ENCODE measurements at regions not wholly inside any gene's neighbourhood (a gene's known extent, or its start where the extent isn't known, plus 50 kb on each side); places are given as distances from the start of the nearest gene placed in this dataset.

DNA sequence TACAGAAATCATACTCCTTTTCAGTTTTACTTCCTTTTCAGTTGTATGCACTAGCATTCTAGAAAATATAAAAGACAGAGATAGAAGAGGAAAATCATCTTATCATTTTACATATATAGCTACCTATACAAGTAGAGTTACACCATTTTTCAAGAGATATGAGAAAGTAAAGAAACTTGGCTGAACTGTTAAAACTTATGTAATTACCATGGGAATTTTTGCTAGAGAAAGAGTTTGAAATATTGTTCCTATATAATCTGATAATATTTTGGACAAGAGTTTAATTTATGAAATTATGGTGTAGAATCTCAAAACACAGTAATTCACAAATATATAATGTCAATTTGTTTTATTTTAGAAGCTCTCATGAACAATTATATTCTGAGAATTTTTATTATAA is 180.8 kb downstream of the PLPPR4 start:
- DNase-seq = no peak

DNA sequence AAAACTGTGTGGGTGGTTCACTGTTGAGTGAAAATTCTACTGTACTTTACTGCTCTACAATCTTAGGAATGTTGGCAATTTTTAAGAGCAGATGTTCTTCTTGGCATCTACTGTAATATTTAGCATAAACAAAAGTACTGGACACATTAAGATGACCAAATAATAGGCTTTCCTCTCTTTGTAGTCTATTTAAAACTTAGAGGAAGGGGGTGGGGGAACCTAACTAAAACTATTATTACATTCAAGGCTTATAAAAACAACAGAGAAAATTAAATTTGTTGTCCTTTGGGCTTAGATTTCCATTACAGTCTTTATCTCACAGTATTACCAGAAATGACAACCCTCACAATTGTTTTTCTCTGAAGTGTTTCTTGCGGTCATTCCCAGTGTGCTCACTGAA is 181.2 kb downstream of the PLPPR4 start:
- DNase-seq = no peak

DNA sequence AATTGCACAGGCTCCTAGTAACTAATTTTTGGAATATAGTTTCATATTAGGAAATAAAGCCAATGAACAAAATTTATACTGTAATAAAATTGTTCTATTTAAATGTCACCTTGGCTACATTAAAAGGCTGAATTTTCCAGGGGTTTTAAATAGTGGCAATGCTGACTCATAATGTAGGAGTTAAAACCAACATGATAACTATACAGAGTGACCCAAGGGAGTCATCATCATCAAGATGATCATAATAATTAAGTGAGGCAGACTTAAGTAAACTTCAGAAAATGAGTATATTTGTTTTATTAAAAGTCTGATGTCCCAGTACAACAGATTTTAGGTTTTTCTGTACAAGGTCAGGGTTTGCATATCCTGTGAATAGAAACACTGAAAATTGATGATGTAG is 183.4 kb downstream of the PLPPR4 start:
- no peak for DNase-seq

DNA sequence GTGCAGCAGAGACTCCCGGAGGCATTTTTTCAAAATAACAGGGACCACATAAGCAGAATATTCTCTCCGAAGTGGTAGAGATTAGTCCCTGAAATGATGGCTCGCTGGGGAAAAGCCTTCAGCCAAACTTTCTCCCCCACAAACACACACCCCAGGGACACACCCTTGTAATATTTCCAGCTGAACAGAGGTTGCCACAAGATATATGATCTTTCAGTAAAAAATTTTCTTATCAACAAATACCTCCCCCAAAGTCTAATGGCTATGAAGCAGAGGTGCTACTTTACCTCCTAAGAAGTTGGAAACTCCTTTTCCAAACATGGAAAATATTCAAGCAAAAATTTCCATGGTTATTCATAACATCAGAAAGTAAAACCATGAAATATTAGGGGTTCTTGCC is 190.2 kb upstream of the PALMD start:
- no peak for DNase-seq

DNA sequence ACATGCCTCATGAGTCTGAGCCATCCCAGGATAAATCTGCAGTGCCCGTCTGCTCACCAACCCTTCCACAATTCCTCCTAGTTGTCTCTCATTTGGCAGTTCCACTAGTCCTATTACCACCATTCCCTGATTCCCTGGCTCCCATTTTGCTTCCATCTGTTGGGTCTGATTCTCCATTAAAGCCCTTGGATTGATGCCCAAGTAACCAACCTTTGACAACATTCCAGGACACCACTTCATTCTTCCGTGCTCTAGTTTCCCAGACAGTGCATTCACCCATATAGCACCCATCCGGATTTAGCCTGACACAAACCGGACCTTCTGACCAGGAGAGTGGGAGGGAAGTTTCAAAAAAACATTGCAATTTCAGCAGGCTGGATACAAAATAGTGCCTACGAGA is 189.4 kb upstream of the PALMD start:
- DNase-seq = no peak

DNA sequence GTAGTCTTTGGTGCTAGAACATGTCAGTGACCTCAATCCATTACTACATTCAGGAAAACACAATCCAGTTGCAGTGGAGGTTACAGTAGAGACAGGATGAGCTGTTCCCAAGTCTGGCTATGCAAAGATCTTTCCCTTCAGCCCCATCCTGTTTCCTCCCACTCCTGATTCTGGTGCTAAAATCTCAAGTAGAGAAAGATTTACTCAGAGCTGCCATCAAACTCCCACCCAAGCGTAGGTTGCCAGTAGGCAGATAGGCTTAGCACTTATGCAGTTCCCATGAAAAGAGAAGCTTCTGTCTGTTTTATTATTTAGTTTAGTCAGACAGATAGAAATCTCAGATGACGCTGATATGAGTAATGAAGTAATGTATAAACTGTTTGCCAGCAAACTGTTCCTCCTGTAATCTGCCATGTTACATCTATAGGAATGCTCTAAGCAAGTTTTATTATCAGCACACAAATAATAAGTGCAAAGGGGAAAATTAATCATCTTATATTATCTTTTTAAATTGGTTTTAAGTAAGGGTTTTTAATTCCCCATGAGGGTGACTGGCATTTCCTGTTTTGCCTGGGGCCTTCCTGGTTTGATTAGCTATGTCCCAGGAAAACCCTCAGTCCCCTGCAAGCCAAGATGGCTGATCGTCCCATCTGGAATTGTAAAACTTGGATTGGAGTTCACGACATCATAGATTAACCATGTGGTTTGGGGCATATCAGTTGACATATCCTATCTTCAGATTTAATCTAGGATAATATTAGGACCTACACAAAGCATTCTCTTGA is 188.3 kb upstream of the PALMD start:
- DNase-seq = no peak

DNA sequence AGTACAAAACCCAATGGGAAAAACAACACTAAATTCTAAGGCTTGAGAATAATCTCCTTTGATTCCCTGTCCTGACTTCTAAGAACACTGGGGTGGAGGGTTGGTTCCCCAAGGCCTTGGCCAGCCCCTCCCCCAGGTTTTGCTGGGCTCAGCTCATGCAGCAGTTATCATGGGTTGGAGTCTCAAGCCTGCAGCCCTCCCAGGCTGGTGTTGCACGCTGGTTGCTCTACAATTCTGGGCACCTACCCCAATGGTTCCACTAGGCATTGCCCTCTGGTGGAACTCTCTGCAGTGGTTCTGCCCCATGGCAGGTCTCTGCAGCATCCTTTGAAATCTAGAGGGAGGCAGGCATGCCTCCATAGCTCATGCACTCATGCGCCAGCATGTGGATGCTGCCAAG is 184.4 kb upstream of the PALMD start:
- DNase-seq = no peak

DNA sequence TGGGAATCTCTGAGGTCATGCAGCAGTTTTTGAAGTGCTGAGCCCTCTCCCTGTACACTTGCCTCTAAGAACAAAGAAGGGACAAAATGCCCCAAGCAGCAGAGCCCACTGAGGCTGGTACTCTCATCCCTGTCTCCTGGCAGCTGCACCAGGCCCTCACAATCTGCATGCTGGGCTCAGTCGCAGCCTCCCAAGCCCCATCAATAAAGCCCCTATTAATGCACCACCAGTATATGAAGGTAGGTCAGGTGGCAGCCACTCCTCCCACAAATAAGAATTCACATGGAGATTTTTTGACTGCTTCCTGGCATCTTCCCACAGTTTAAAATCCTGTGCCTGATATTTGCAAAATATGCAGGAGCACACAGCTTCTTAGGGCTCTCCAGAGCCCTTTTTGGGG is 181.2 kb upstream of the PALMD start:
- DNase-seq = no peak

DNA sequence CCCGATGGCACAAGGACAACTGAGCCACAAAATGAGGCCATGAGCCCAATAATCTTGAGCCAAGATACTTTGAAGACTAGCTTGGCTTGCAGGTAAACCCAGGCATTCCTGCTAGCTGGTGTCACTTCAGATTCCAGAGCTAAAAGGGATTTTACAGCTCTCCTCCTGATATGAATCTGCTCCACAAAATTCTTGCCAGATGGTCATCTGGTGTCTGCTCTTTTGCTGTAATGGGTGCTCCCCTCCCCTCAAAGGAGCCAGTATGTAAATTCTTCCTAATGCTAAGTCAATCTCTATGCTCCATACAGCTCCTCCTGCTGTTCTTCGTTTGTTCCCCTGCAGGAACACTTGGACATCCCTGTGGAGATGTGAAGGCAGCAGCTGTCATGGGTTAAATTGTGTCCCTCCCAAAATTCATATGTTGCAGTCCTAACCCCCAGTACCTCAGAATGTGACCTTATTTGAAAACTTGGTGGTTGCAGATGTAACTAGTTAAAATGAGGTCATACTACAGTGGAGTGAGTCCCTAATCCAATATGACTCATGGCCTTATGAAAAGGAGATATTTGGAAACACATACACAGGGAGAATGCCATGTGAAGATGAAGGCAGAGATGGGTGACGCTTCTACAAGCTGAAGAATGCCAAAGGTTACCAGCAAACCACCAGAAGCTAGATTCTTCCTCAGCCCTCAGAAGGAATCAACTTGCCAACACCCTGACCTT is 180.6 kb upstream of the PALMD start:
- no peak for DNase-seq

DNA sequence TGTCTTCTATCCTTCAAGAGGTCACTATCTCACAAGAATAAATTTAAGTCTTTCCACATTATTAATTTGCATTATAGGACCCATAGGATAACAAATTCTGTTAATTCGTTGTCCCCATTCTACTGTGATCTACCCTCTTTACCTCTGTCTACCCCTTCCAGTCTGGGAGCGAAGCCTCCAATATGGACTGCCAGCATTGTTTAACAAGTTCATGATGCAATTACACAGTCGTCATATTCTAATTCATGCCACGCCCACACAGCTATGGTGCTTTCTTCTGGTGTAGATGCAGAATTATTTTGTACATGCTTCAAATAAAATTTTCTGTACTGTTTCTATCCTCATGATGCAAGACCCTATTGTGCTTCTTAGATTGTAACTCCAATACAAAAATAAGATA is 178.3 kb upstream of the PALMD start:
- no peak for DNase-seq

DNA sequence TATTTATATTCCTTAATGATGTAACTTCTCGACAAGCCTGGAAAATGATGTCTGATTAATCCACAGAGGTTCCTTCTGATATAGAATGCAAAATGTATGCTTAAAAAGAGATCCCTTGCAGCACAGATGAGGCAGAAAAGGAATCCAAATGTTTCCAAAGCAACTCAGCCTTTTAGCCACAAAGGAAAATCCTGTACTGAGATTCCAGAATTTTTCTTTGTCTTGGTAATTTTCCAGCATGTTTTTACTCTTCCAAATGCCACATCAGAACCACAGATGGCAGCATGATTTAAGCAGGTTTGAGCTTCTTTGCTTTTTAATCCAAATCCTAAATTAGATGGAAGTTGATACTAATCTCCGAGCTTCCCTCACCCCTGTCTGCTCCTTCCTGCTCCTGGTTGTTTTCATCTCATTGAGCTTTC is 176.4 kb upstream of the PALMD start:
- DNase-seq = no peak

DNA sequence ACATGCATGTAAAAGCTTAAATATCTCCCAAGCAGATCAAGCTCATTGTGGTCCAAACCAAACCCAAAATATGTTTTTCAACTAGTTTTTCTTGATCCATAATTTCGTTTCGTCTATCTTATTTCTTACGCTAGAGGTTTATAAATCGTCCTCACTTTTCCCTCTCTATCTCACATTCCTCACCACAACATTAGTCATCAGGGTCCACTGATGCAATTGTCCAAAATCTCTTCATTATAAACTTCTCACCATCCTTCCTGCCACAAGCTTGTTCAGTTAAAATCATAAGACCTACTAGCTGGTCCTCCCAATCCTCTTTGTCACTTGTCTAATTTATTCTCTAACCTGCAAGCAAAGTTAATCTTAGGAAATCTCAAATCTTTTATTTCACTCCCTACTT is 173.0 kb upstream of the PALMD start:
- DNase-seq = no peak

DNA sequence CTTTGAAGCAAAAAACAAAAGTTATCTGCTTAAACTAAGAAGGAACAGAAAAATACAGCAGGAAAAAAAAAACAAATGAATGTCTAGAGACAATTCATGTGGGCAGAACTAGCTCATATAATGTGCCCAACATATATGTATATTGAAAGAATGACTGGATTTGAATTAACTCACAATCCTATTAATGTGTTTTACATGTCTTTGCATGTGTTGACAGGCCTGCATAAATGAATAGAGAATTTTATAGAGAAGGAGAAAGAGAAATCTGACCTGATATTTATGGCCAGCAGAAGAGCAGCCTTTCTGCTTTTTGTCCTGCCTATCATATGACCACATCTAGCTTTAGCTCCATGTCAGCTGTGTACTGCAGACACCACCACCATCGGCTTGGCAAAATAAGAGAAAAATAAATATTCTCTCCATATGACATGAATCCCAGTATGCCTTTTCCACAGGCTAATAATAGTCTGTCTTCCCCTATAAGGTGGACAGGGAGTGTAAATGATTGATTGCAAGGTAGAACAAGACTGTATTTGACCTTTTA is 171.5 kb upstream of the PALMD start:
- DNase-seq = no peak

DNA sequence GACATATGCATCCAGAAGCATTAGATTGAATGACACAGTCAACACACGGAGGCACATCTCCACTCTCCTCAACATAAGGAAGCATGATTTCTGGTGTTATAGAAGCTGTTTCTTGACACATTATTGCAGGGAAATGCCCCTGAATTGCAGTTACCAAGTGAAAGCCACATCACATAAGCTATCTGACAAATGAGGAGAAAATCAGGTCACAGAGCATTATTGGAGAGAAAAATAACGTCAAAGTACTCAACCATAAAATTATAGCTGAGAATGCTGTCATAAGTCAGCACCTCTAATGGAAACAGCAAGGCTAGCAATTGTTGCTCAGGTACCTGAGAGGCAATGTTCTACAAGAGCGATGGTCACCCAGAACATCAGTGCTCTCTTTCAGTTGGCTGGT is 169.9 kb upstream of the PALMD start:
- DNase-seq = no peak

DNA sequence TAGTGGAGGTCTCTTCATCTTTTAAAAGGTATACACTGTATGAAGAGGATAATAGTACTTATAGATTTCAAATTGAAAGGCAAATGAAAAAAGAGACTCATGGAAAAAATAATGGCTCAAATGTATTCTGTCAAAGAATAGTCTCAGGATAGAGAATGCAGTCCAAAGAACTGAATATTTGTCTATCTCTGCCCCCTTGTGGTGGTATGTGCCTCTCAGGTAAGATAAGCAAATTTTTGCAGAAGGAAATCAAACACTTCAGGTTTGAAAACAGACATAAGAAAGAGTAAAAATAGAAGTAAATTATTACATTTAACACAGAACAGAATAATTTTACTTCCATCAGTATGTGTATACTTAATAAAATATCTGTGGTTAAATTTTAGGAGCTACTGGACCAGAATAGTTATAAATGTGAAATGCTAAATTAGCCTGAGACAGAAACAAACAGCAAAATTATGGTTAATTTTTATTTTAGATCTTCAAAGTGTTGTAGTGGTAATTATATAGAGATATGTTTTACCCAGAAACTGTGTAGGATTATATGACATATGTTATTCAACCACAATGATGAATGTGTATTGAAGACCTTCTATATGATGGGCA is 164.4 kb upstream of the PALMD start:
- DNase-seq = peak; percentile 68

DNA sequence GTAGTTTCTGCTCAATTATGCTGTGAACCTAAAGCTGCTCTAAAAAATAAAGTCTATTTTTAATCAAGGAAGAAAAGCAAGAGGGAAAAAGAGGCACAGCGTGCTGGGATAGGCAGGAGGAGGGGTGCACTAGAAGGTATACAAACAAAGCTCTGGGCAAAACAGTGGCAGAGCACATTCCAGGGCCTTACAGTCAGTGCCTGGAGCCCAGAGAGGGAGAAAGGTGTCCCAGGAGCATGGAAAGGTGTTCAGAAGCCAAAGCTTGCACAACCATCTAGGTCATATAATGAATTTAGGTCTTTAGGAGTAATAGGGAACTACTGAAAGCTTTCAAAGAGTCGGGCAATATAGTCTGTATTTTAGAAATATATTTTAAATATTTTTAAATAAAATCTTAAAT is 163.6 kb upstream of the PALMD start:
- DNase-seq = no peak

DNA sequence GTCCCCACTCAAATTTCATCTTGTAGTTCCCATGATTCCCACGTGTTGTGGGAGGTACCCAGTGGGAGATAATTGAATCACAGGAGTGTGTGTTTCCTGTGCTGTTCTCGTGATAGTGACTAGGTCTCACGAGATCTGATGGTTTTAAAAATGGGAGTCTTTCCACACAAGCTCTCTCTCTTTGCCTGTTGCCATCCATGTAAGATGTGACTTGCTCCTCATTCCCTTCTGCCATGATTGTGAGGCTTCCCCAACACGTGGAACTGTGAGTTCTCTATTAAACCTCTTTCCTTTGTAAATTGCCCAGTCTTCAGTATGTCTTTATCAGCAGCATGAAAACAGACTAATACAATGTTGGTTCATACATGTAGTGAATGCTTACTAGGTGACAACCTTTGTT is 163.2 kb upstream of the PALMD start:
- DNase-seq = no peak

DNA sequence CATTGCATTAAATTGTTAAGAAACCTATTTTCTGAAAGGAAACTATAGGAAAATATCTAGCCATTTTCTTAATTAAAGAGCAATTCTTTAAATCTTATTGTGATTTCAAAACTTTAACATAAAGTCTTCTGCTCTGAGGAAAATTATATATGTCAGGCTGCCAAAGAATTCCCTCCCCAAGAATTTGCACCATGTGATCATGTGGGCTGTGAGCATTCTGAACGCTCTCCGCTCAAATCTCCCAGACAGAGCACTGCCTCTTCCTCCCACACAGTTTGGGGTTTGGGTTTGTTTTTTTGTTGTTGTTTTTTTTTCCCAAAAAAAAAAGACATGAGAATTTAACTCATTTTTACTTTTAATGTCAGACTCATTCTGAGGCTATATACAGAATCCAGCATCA is 155.9 kb upstream of the PALMD start:
- DNase-seq = no peak

DNA sequence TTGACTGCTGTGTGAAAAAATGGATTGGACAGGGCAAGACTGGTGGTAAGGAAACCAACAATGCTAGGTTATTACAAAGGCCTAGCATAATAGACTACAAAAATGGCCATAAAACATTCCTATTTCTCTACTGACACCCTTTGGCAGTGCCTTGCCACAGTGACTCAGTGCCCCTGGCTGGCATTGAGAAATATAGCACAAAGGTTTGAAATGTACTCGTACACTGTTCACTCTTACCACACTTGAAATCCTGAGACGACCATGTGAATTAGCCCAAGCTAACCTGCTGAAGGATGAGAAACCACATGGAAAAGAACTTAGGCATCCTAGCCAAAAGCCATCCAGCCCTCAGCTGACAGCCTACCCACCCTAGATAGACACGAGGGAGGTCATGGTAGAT is 149.8 kb upstream of the PALMD start:
- DNase-seq = no peak

DNA sequence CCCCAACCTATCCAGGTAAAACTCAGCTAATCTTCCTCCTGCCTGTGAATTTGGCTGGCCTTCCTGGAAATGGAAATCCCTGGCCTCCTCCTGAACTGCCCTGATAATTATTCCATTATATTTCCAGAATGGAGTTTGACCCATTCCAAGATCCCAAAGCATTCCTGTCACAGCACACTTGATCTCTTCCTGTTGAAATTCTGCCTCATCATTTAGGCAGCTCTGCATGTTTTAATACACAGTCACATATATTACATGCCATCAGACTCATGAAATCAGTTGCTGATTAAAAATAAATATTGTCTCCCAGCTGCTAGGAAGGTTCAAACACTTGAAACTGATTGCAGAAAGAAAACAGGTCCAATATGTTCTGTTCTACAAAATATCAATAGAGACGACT is 148.2 kb upstream of the PALMD start:
- no peak for DNase-seq

DNA sequence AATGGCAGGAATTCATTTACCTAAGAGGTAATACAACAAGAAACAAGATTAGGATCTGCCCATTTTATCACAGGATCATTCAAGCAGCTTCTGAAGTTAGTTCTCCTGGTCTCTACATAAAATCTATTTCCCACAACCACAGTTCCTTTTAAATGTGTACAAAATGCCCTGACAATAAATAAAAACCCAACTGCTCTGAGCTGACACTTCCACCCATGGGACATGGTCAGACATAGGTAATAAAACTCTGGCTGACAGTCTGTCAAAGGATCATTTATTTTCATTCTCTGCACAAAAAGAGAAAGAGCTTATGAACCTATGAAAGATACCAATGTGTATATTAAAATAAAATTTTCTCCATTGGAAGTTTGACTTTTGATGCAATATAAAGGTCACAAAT is 145.4 kb upstream of the PALMD start:
- DNase-seq = no peak

DNA sequence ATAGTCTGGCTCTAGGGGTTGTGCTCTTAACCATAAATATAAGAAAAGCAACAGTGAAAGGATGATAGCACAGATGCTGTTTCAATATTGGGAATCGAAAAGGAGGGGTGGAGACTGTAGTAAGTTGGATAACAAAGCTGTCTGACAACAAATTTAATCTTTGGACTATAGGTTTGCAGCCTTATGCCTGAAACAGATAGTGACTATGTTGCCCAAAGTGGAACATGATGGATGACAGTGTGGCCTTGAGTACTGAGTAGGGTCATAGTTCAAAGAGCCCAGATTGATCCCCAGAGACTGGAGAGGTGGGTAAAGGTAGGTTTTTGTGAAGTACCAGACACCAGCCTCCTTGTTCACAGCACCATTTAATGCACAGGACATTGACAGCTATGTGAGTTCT is 144.0 kb upstream of the PALMD start:
- no peak for DNase-seq

DNA sequence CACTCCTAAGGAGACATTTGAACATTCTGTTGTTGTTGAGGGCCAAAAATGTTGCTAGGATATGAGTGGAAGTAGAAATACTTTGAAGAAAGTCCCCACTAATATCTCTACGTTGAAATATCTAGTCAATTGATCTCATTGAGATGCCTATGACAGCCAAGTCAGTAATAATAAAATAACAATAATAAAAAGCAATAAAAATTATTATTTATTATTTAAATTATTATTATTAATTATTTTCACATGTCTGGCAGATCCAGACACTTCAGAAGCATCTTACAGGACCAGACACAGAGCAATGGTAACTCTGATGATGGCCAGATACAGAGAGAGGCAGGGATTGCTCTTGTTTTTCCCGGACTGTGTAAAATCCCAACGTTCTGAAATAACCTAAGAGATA is 143.5 kb upstream of the PALMD start:
- DNase-seq = no peak

DNA sequence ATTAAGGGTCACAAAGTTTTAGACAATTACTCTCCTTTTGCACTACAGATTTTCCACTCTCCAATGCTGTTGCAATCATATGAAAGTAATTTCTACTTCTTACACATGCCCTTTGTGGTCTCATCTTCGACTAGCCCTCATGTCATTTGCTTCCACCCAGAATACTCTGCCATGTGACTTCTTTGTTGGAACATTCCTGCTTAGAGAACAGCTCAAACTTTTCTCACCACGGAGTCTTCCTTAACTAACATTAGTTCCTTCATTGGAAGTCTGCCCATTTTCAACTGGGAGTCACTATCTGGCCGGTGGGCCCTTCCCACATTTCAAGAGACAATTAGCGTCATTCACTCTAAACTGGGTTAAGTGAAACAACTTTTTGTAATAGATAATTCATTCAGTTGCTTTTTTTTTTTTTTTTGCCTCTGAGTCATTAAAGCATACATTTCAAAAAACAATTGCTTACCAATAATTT is 142.6 kb upstream of the PALMD start:
- DNase-seq = no peak

Data from midbrain (tissue), 1 donor.